Natural killer cell (primary cell): ENCODE measurements at regions not wholly inside any gene's neighbourhood (a gene's known extent, or its start where the extent isn't known, plus 50 kb on each side); places are given as distances from the start of the nearest gene placed in this dataset.

Experiments
- ATAC-seq, 3 donors: fragments of 150-1000 bp in 2 of 3; fragments of 200-7000 bp in 1 of 3; cut with Tn5 transposase; 1 replicate in 1 of 3; 2 replicates in 2 of 3; pipeline ENCODE4 v1.10.0; 2021; ENCODE audit warnings: mild to moderate bottlenecking in 2 of 3, moderate library complexity in 2 of 3
- DNase-seq, 2 donors: peaks; one replicate each; pipeline versions ENCODE4 v3.0.0 to v3.0.0-alpha.2; 2013 to 2021; ENCODE audit warnings: mixed read lengths in 1 of 2
- H3K27ac ChIP-seq: one replicate; pipeline ENCODE4 v1.5.1; 2013; ENCODE audit warnings: mild to moderate bottlenecking, low read length
- H3K27me3 ChIP-seq: one replicate; pipeline ENCODE4 v1.6.1; 2013; ENCODE audit warnings: low read length; ENCODE audit not compliant: control insufficient read depth, insufficient read depth
- H3K36me3 ChIP-seq: one replicate; pipeline ENCODE4 v1.6.1; 2013; ENCODE audit warnings: low read length; ENCODE audit not compliant: control insufficient read depth, insufficient read depth
- H3K4me1 ChIP-seq: one replicate; pipeline ENCODE4 v1.6.1; 2013; ENCODE audit warnings: low read length; ENCODE audit not compliant: control insufficient read depth, insufficient read depth
- H3K4me3 ChIP-seq: one replicate; pipeline ENCODE4 v1.5.1; 2013; ENCODE audit warnings: low read length
- H3K9me3 ChIP-seq: one replicate; pipeline ENCODE4 v1.6.1; 2013; ENCODE audit warnings: low read length; ENCODE audit not compliant: control insufficient read depth, insufficient read depth
- H3K27ac Mint-ChIP-seq, 2 donors: one replicate each; pipeline ENCODE4 v1.8.0; 2022; ENCODE audit warnings: mild to moderate bottlenecking in 2 of 2, mixed read lengths in 2 of 2, moderate library complexity in 1 of 2
- H3K27me3 Mint-ChIP-seq, 2 donors: one replicate each; pipeline ENCODE4 v1.8.0; 2022; ENCODE audit warnings: low read depth in 2 of 2, mixed read lengths in 2 of 2
- H3K36me3 Mint-ChIP-seq: one replicate; pipeline ENCODE4 v1.8.0; 2022; ENCODE audit warnings: mixed read lengths
- H3K4me1 Mint-ChIP-seq, 2 donors: one replicate each; pipeline ENCODE4 v1.8.0; 2022; ENCODE audit warnings: mixed read lengths in 2 of 2
- H3K4me3 Mint-ChIP-seq: one replicate; pipeline ENCODE4 v1.8.0; 2022; ENCODE audit warnings: mild to moderate bottlenecking, moderate library complexity, mixed read lengths
- H3K9me3 Mint-ChIP-seq, 2 donors: one replicate each; pipeline ENCODE4 v1.8.0; 2022; ENCODE audit warnings: mixed read lengths in 2 of 2
- CTCF ChIP-seq: fragments of 200-600 bp; IDR thresholded peaks from one replicate; pipeline ENCODE4 v1.8.0; 2022; ENCODE audit warnings: antibody characterized with exemption
- WGBS: methylation state at CpG from one replicate; pipeline ENCODE4 v1.1.7; 2013; ENCODE audit warnings: missing lambda C conversion rate; ENCODE audit not compliant: insufficient coverage; 5-methylcytosine and 5-hydroxymethylcytosine counted together
- intact Hi-C: fragments of 100-400 bp; cut with micrococcal nuclease; formaldehyde crosslinking; loops from one replicate; pipeline ENCODE4 v1.14.2; 2022

GRCh38 chr11:45062115-45062514 is 84.3 kb upstream of the PRDM11 start:
- 92% methylated on average over 3 of the region's 3 CpGs for WGBS
- H3K4me3 ChIP-seq: no peak overlapping the region
- H3K36me3 Mint-ChIP-seq: no peaks in the 10 kb centered on the region
- H3K27ac Mint-ChIP-seq: no peak overlapping the region
- no peak for ATAC-seq
- H3K4me1 Mint-ChIP-seq: peaks cover 7 to 8% of the 10 kb centered on the region in 2 donors
- intact Hi-C loops: no loop called here
- H3K27me3 Mint-ChIP-seq: peaks cover 0 to 9% of the 10 kb centered on the region in 2 donors
- no peaks in the 10 kb centered on the region for H3K4me1 ChIP-seq
- peaks cover 0 to 3% of the 10 kb centered on the region in 2 donors for H3K9me3 Mint-ChIP-seq
- DNase-seq: no peak
- peaks cover 5% of the 10 kb centered on the region for H3K9me3 ChIP-seq
- no peak overlapping the region for H3K27ac ChIP-seq
- no peak for TF ChIP-seq CTCF
- H3K27me3 ChIP-seq: no peaks in the 10 kb centered on the region
- no peak overlapping the region for H3K4me3 Mint-ChIP-seq
- H3K36me3 ChIP-seq: no peaks in the 10 kb centered on the region

- H3K4me1 Mint-ChIP-seq: peaks cover 7% of the 10 kb centered on the region in 2 donors
- intact Hi-C loops: no loop called here
- TF ChIP-seq CTCF: no peak
These were observed 83.3 kb upstream of the PRDM11 start for GRCh38 chr11:45062974-45063635.

GRCh38 chr11:45063669-45064068 is 82.8 kb upstream of the PRDM11 start:
- no peaks in the 10 kb centered on the region for H3K36me3 Mint-ChIP-seq
- no peak overlapping the region for H3K4me3 ChIP-seq
- intact Hi-C loops: no loop called here
- H3K4me1 ChIP-seq: no peaks in the 10 kb centered on the region
- no peak overlapping the region for H3K27ac ChIP-seq
- ATAC-seq (no peak), DNase-seq (no peak)
- peaks cover 0 to 3% of the 10 kb centered on the region in 2 donors for H3K9me3 Mint-ChIP-seq
- H3K27me3 Mint-ChIP-seq: peaks cover 0 to 12% of the 10 kb centered on the region in 2 donors
- no peaks in the 10 kb centered on the region for H3K36me3 ChIP-seq
- no CpG with 5 or more reads among the region's 1 CpG for WGBS
- H3K27me3 ChIP-seq: no peaks in the 10 kb centered on the region
- no peak for TF ChIP-seq CTCF
- peaks cover under 1 to 1% of the 10 kb centered on the region in 2 donors for H3K4me1 Mint-ChIP-seq
- H3K9me3 ChIP-seq: peaks cover 5% of the 10 kb centered on the region
- no peak overlapping the region for H3K4me3 Mint-ChIP-seq
- H3K27ac Mint-ChIP-seq: no peak overlapping the region

More at GRCh38 chr11:45062974-45063635, 83.3 kb upstream of the PRDM11 start:
- H3K4me3 Mint-ChIP-seq: no peak overlapping the region
- no peak for ATAC-seq
- peaks cover 0 to 10% of the 10 kb centered on the region in 2 donors for H3K27me3 Mint-ChIP-seq
- WGBS: 90% methylated on average over 4 of the region's 6 CpGs
- no peak overlapping the region for H3K4me3 ChIP-seq
- no peak overlapping the region for H3K27ac Mint-ChIP-seq
- H3K36me3 ChIP-seq: no peaks in the 10 kb centered on the region
- no peaks in the 10 kb centered on the region for H3K27me3 ChIP-seq
- no peak overlapping the region for H3K27ac ChIP-seq
- no peaks in the 10 kb centered on the region for H3K36me3 Mint-ChIP-seq
- H3K4me1 ChIP-seq: no peaks in the 10 kb centered on the region
- no peak for DNase-seq
- peaks cover 5% of the 10 kb centered on the region for H3K9me3 ChIP-seq
- peaks cover 0 to 3% of the 10 kb centered on the region in 2 donors for H3K9me3 Mint-ChIP-seq

- Mint-ChIP-seq H3K4me3 (no peak overlapping the region), H3K27ac (no peak overlapping the region), H3K4me1 (peaks cover under 1 to 9% of the 10 kb centered on the region in 2 donors), H3K27me3 (peaks cover 0 to 19% of the 10 kb centered on the region in 2 donors), H3K36me3 (no peaks in the 10 kb centered on the region), H3K9me3 (peaks cover 0 to 3% of the 10 kb centered on the region in 2 donors)
- H3K9me3 ChIP-seq: peaks cover 5% of the 10 kb centered on the region
- TF ChIP-seq CTCF: no peak
- 93% methylated on average over 1 of the region's 1 CpG for WGBS
- DNase-seq (no peak), ATAC-seq (no peak)
- H3K27ac ChIP-seq: no peak overlapping the region
- no peaks in the 10 kb centered on the region for H3K36me3 ChIP-seq
- H3K4me3 ChIP-seq: no peak overlapping the region
- intact Hi-C loops: no loop called here
- H3K4me1 ChIP-seq: peaks cover 5% of the 10 kb centered on the region
- no peaks in the 10 kb centered on the region for H3K27me3 ChIP-seq
These were observed 78.5 kb upstream of the PRDM11 start for GRCh38 chr11:45067966-45068365.
